SK-N-SH (cell line): ENCODE measurements at regions not wholly inside any gene's neighbourhood (a gene's known extent, or its start where the extent isn't known, plus 50 kb on each side); places are given as distances from the start of the nearest gene placed in this dataset.

Source experiments
- FOXM1 ChIP-seq: IDR thresholded peaks from 2 replicates; pipeline ENCODE4 v1.4.0; 2012; ENCODE audit warnings: low read depth, mild to moderate bottlenecking
- RAD21 ChIP-seq: IDR thresholded peaks from 2 replicates; pipeline ENCODE4 v1.6.1; 2012; ENCODE audit warnings: mild to moderate bottlenecking, low read length
- SIN3A ChIP-seq: IDR thresholded peaks from 2 replicates; pipeline ENCODE4 v1.6.1; 2012; ENCODE audit warnings: low read depth, mild to moderate bottlenecking, low read length, moderate library complexity, borderline replicate concordance
- TF ChIP-seq, protein P1 (sequence below): fragments of 200-600 bp; sonication (generic); IDR thresholded peaks from 2 replicates; pipeline ENCODE4 v1.6.1; 2017; ENCODE audit warnings: antibody characterized with exemption, mild to moderate bottlenecking, moderate library complexity
- TF ChIP-seq, protein P2 (sequence below): IDR thresholded peaks from 2 replicates; pipeline ENCODE4 v1.4.0; 2012; ENCODE audit warnings: low read depth, borderline replicate concordance

DNA sequence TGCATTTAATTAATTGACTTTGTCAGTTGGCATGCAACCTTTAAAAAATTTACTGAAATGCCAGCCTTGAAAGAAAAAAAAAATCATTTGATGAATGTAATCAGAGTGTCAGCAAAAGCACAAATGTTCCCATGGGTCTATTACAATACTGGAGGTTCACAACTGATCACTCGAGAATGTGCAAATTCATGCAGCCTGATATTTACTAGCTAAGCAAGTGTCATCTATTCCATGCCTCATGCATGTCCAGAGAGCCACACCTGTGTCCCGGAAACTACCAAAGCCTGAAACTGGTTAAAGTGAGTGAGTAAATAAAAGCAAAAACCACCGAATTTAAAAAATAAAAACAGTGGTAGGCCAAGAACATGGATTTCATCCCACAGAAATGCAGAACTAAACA, 415.3 kb upstream of the ID2 start:
- TF ChIP-seq, protein P1, sequence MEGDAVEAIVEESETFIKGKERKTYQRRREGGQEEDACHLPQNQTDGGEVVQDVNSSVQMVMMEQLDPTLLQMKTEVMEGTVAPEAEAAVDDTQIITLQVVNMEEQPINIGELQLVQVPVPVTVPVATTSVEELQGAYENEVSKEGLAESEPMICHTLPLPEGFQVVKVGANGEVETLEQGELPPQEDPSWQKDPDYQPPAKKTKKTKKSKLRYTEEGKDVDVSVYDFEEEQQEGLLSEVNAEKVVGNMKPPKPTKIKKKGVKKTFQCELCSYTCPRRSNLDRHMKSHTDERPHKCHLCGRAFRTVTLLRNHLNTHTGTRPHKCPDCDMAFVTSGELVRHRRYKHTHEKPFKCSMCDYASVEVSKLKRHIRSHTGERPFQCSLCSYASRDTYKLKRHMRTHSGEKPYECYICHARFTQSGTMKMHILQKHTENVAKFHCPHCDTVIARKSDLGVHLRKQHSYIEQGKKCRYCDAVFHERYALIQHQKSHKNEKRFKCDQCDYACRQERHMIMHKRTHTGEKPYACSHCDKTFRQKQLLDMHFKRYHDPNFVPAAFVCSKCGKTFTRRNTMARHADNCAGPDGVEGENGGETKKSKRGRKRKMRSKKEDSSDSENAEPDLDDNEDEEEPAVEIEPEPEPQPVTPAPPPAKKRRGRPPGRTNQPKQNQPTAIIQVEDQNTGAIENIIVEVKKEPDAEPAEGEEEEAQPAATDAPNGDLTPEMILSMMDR: no peak
- TF ChIP-seq, protein P2, sequence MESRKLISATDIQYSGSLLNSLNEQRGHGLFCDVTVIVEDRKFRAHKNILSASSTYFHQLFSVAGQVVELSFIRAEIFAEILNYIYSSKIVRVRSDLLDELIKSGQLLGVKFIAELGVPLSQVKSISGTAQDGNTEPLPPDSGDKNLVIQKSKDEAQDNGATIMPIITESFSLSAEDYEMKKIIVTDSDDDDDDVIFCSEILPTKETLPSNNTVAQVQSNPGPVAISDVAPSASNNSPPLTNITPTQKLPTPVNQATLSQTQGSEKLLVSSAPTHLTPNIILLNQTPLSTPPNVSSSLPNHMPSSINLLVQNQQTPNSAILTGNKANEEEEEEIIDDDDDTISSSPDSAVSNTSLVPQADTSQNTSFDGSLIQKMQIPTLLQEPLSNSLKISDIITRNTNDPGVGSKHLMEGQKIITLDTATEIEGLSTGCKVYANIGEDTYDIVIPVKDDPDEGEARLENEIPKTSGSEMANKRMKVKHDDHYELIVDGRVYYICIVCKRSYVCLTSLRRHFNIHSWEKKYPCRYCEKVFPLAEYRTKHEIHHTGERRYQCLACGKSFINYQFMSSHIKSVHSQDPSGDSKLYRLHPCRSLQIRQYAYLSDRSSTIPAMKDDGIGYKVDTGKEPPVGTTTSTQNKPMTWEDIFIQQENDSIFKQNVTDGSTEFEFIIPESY: no peak
- no peak for TF ChIP-seq SIN3A
- no peak for TF ChIP-seq RAD21
- no peak for TF ChIP-seq FOXM1
